ENCODE measurements at regions not wholly inside any gene's neighbourhood (a gene's known extent, or its start where the extent isn't known, plus 50 kb on each side); places are given as distances from the start of the nearest gene placed in this dataset.

GRCh38 chr5:159409801-159410200 lies 79.5 kb upstream of the IL12B start:
- no peak for DNase-seq (ENCODE audit: low read depth)
- no peak overlapping the region for H3K4me3 ChIP-seq (ENCODE audit: control insufficient read depth, low read depth, low read length)
- no peak for TF ChIP-seq CTCF (conservative IDR thresholded peaks at IDR 0.05; ENCODE audit: control insufficient read depth, insufficient read depth, low read depth, low read length)

- DNase-seq (ENCODE audit: low read depth), result no peak
- no peak overlapping the region for H3K4me3 ChIP-seq (ENCODE audit: control insufficient read depth, low read depth, low read length)
- TF ChIP-seq CTCF (conservative IDR thresholded peaks at IDR 0.05; ENCODE audit: control insufficient read depth, insufficient read depth, low read depth, low read length), result no peak
These were observed 80.2 kb upstream of the IL12B start for GRCh38 chr5:159410480-159410879.

GRCh38 chr5:159411115-159411514 lies 80.8 kb upstream of the IL12B start:
- H3K4me3 ChIP-seq (ENCODE audit: control insufficient read depth, low read depth, low read length), result no peak overlapping the region
- TF ChIP-seq CTCF (conservative IDR thresholded peaks at IDR 0.05; ENCODE audit: control insufficient read depth, insufficient read depth, low read depth, low read length), result no peak
- DNase-seq (ENCODE audit: low read depth), result no peak

- no peak overlapping the region for H3K4me3 ChIP-seq (ENCODE audit: control insufficient read depth, low read depth, low read length)
- DNase-seq (ENCODE audit: low read depth), result no peak
- TF ChIP-seq CTCF (conservative IDR thresholded peaks at IDR 0.05; ENCODE audit: control insufficient read depth, insufficient read depth, low read depth, low read length), result no peak
These were observed 82.2 kb upstream of the IL12B start for GRCh38 chr5:159412284-159413046.

- no peak overlapping the region for H3K4me3 ChIP-seq (ENCODE audit: control insufficient read depth, low read depth, low read length)
These were observed 83.7 kb upstream of the IL12B start for GRCh38 chr5:159414021-159414420.

GRCh38 chr5:159415301-159415937 lies 85.1 kb upstream of the IL12B start:
- TF ChIP-seq CTCF (conservative IDR thresholded peaks at IDR 0.05; ENCODE audit: control insufficient read depth, insufficient read depth, low read depth, low read length), result no peak
- peak; percentile 25 for DNase-seq (ENCODE audit: low read depth)
- no peak overlapping the region for H3K4me3 ChIP-seq (ENCODE audit: control insufficient read depth, low read depth, low read length)

More at GRCh38 chr5:159414021-159414420, 83.7 kb upstream of the IL12B start:
- TF ChIP-seq CTCF (conservative IDR thresholded peaks at IDR 0.05; ENCODE audit: control insufficient read depth, insufficient read depth, low read depth, low read length), result no peak
- DNase-seq (ENCODE audit: low read depth), result no peak

All from fibroblast of mammary gland (primary cell).